GM06990 (cell line): ENCODE measurements at regions not wholly inside any gene's neighbourhood (a gene's known extent, or its start where the extent isn't known, plus 50 kb on each side); places are given as distances from the start of the nearest gene placed in this dataset.
"Not testable (repeated sequence)": the region's sequence is repeated elsewhere in the genome, so short reads cannot be mapped to it uniquely, and the experiment has no call there.

ENCODE experiments used
- DNase-seq: peaks from one replicate; pipeline ENCODE4 v3.0.0-alpha.2; 2011; ENCODE audit not compliant: insufficient read length; ENCODE audit errors: extremely low read depth
- H3K27me3 ChIP-seq: replicated peaks from 2 replicates; pipeline ENCODE4 v1.6.0; 2011; ENCODE audit warnings: low read length; ENCODE audit not compliant: control insufficient read depth, insufficient read depth
- H3K36me3 ChIP-seq: 2 replicates; pipeline ENCODE4 v1.5.1; 2011; ENCODE audit warnings: low read length; ENCODE audit not compliant: control insufficient read depth, insufficient read depth
- H3K4me3 ChIP-seq: replicated peaks from 2 replicates; pipeline ENCODE4 v1.5.1; 2011; ENCODE audit warnings: low read depth, mild to moderate bottlenecking, control low read depth, low read length
- TF ChIP-seq, protein P1 (sequence below): IDR thresholded peaks from 2 replicates; pipeline ENCODE4 v1.5.1; 2011; ENCODE audit warnings: low read length, control low read depth, mild to moderate bottlenecking, inconsistent platforms; ENCODE audit not compliant: insufficient read depth, poor library complexity, severe bottlenecking

- Histone ChIP-seq H3K27me3 (no peaks in the 10 kb centered on the region), H3K4me3 (no peak overlapping the region), H3K36me3 (no peaks in the 10 kb centered on the region)
- TF ChIP-seq, protein P1, sequence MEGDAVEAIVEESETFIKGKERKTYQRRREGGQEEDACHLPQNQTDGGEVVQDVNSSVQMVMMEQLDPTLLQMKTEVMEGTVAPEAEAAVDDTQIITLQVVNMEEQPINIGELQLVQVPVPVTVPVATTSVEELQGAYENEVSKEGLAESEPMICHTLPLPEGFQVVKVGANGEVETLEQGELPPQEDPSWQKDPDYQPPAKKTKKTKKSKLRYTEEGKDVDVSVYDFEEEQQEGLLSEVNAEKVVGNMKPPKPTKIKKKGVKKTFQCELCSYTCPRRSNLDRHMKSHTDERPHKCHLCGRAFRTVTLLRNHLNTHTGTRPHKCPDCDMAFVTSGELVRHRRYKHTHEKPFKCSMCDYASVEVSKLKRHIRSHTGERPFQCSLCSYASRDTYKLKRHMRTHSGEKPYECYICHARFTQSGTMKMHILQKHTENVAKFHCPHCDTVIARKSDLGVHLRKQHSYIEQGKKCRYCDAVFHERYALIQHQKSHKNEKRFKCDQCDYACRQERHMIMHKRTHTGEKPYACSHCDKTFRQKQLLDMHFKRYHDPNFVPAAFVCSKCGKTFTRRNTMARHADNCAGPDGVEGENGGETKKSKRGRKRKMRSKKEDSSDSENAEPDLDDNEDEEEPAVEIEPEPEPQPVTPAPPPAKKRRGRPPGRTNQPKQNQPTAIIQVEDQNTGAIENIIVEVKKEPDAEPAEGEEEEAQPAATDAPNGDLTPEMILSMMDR = no peak
- no peak for DNase-seq
Measured at GRCh38 chrX:981791-982626, 230.4 kb downstream of the CRLF2 start.

- H3K36me3 ChIP-seq = no peaks in the 10 kb centered on the region
- DNase-seq = no peak
- no peak overlapping the region for H3K4me3 ChIP-seq
- TF ChIP-seq, protein P1 = no peak
- no peaks in the 10 kb centered on the region for H3K27me3 ChIP-seq
Measured at GRCh38 chrX:980587-981235, 231.7 kb downstream of the CRLF2 start.

DNA sequence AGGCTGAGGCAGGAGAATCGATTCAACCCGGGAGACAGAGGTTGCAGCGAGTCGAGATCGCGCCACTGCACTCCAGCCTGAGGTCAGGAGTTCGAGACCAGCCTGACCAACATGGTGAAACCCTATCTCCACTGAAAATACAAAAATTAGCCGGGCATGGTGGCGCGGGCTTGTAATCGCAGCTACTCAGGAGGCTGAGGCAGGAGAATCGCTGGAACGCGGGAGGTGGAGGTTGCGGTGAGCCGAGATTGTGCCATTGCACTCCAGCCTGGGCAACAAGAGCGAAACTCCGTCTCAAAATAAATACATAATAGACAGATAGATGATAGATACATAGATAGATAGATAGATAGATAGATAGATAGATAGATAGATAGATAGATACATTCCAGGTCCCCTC is 233.3 kb downstream of the CRLF2 start:
- H3K27me3 ChIP-seq, DNase-seq, H3K36me3 ChIP-seq, H3K4me3 ChIP-seq: not testable (repeated sequence)

GRCh38 chrX:973010-973632 is 239.3 kb downstream of the CRLF2 start:
- Histone ChIP-seq H3K4me3 (no peak overlapping the region), H3K36me3 (no peaks in the 10 kb centered on the region), H3K27me3 (no peaks in the 10 kb centered on the region)
- DNase-seq = no peak
- TF ChIP-seq, protein P1 = no peak

- H3K27me3 ChIP-seq = no peaks in the 10 kb centered on the region
- TF ChIP-seq, protein P1 = no peak
- no peak overlapping the region for H3K4me3 ChIP-seq
- no peaks in the 10 kb centered on the region for H3K36me3 ChIP-seq
- no peak for DNase-seq
Measured at GRCh38 chrX:968148-968965, 244.1 kb downstream of the CRLF2 start.
